Fibroblast of lung (primary cell): ENCODE measurements at regions not wholly inside any gene's neighbourhood (a gene's known extent, or its start where the extent isn't known, plus 50 kb on each side); places are given as distances from the start of the nearest gene placed in this dataset.

Experiments used
- EZH2 ChIP-seq: IDR thresholded peaks from 2 replicates; pipeline ENCODE4 v1.5.1; 2012; ENCODE audit warnings: low read length, control low read depth, mild to moderate bottlenecking; ENCODE audit errors: missing control alignments
- TF ChIP-seq, protein P1 (sequence below), 2 donors: IDR thresholded peaks in 1 of 2; conservative IDR thresholded peaks in 1 of 2; 1 replicate in 1 of 2; 2 replicates in 1 of 2; pipeline ENCODE4 v1.5.1; 2011 to 2012; ENCODE audit warnings: low read length in 2 of 2, control low read depth in 1 of 2, inconsistent platforms in 1 of 2, low read depth in 1 of 2, mild to moderate bottlenecking in 1 of 2

- TF ChIP-seq, protein P1, sequence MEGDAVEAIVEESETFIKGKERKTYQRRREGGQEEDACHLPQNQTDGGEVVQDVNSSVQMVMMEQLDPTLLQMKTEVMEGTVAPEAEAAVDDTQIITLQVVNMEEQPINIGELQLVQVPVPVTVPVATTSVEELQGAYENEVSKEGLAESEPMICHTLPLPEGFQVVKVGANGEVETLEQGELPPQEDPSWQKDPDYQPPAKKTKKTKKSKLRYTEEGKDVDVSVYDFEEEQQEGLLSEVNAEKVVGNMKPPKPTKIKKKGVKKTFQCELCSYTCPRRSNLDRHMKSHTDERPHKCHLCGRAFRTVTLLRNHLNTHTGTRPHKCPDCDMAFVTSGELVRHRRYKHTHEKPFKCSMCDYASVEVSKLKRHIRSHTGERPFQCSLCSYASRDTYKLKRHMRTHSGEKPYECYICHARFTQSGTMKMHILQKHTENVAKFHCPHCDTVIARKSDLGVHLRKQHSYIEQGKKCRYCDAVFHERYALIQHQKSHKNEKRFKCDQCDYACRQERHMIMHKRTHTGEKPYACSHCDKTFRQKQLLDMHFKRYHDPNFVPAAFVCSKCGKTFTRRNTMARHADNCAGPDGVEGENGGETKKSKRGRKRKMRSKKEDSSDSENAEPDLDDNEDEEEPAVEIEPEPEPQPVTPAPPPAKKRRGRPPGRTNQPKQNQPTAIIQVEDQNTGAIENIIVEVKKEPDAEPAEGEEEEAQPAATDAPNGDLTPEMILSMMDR (conservative IDR thresholded peaks at IDR 0.05 in 1 of 2, IDR thresholded peaks at IDR 0.05 in 1 of 2; ENCODE audit: low read depth in 1 of 2, low read length in 2 of 2): no peak
- TF ChIP-seq EZH2: no peak
These were observed 102.2 kb downstream of the LRRC30 start for GRCh38 chr18:7333025-7333562.
